Keratinocyte (primary cell): ENCODE measurements at regions not wholly inside any gene's neighbourhood (a gene's known extent, or its start where the extent isn't known, plus 50 kb on each side); places are given as distances from the start of the nearest gene placed in this dataset.

Experiments
- DNase-seq: peaks from one replicate; pipeline ENCODE4 v3.0.0-alpha.2; 2011; ENCODE audit warnings: low read depth, missing footprints, low spot score
- FAIRE-seq: peaks from 2 replicates; lab custom pipeline; 2011; peaks lifted over from hg19 to GRCh38; lab: Jason Lieb, UNC
- H2AFZ ChIP-seq: 2 replicates; pipeline ENCODE4 v1.6.0; 2012; ENCODE audit warnings: low read length, control low read depth, inconsistent platforms; ENCODE audit not compliant: control insufficient read depth
- H3K27ac ChIP-seq: 2 replicates; pipeline ENCODE4 v1.5.1; 2011; ENCODE audit warnings: low read length; ENCODE audit not compliant: control insufficient read depth, insufficient read depth
- H3K27me3 ChIP-seq: 3 replicates; pipeline ENCODE4 v1.6.0; 2011; ENCODE audit warnings: low read length; ENCODE audit not compliant: control insufficient read depth, insufficient read depth; ENCODE audit errors: extremely low read depth
- H3K36me3 ChIP-seq, 2 experiments: 2 replicates in 1 of 2; 3 replicates in 1 of 2; pipeline ENCODE4 v1.5.1; 2011; ENCODE audit warnings: low read length in 2 of 2, mild to moderate bottlenecking in 1 of 2; ENCODE audit not compliant: control insufficient read depth in 2 of 2, insufficient read depth in 2 of 2; ENCODE audit errors: extremely low read depth in 1 of 2
- H3K4me1 ChIP-seq: 3 replicates; pipeline ENCODE4 v1.5.1; 2011; ENCODE audit warnings: low read length; ENCODE audit not compliant: control insufficient read depth, insufficient read depth; ENCODE audit errors: extremely low read depth
- H3K4me2 ChIP-seq: 3 replicates; pipeline ENCODE4 v1.6.0; 2011; ENCODE audit warnings: low read depth, low read length; ENCODE audit not compliant: control insufficient read depth, insufficient read depth; ENCODE audit errors: extremely low read depth
- H3K4me3 ChIP-seq, 3 experiments: fragments of 200-600 bp in 1 of 3; sonication (generic) in 1 of 3; 2 replicates in 2 of 3; 3 replicates in 1 of 3; pipeline ENCODE4 v1.5.1; 2011 to 2016; ENCODE audit warnings: low read length in 3 of 3, mild to moderate bottlenecking in 3 of 3, control low read depth in 2 of 3, inconsistent platforms in 1 of 3, low read depth in 1 of 3, mixed read lengths in 1 of 3, mixed run types in 1 of 3, moderate library complexity in 1 of 3; ENCODE audit not compliant: control insufficient read depth in 2 of 3, insufficient read depth in 2 of 3; ENCODE audit errors: extremely low read depth in 1 of 3
- H3K79me2 ChIP-seq: 2 replicates; pipeline ENCODE4 v1.6.0; 2012; ENCODE audit warnings: low read length; ENCODE audit not compliant: control insufficient read depth, insufficient read depth
- H3K9ac ChIP-seq: 3 replicates; pipeline ENCODE4 v1.6.0; 2011; ENCODE audit warnings: low read length; ENCODE audit not compliant: control insufficient read depth, insufficient read depth; ENCODE audit errors: extremely low read depth
- H3K9me1 ChIP-seq: 3 replicates; pipeline ENCODE4 v1.6.0; 2011; ENCODE audit warnings: low read length; ENCODE audit not compliant: control insufficient read depth, insufficient read depth; ENCODE audit errors: extremely low read depth
- H3K9me3 ChIP-seq: 2 replicates; pipeline ENCODE4 v1.5.1; 2012; ENCODE audit warnings: low read depth, low read length; ENCODE audit not compliant: control insufficient read depth
- H4K20me1 ChIP-seq: 3 replicates; pipeline ENCODE4 v1.6.0; 2011; ENCODE audit warnings: low read length; ENCODE audit not compliant: control insufficient read depth, insufficient read depth; ENCODE audit errors: extremely low read depth
- EZH2 ChIP-seq: IDR thresholded peaks from one replicate; pipeline ENCODE4 v1.6.1; 2012; ENCODE audit warnings: inconsistent platforms, mild to moderate bottlenecking, low read length, moderate library complexity
- dilution Hi-C: fragments of 300-500 bp; cut with MboI; formaldehyde crosslinking; loops from one replicate; pipeline ENCODE4 v1.7.0; 2020; ENCODE audit warnings: low sequenced_read_pairs; ENCODE audit not compliant: extremely low pct_ligation_motif_present
- TF ChIP-seq, protein P1 (sequence below), 3 experiments: IDR thresholded peaks in 1 of 3; conservative IDR thresholded peaks in 1 of 3; optimal IDR thresholded peaks in 1 of 3; 2 replicates in 2 of 3; 3 replicates in 1 of 3; pipeline versions ENCODE3 to v1.5.1; 2011; ENCODE audit warnings: low read length in 3 of 3, mild to moderate bottlenecking in 3 of 3, moderate library complexity in 2 of 3, control low read depth in 1 of 3, inconsistent platforms in 1 of 3; ENCODE audit not compliant: insufficient read depth in 2 of 3; ENCODE audit errors: extremely low read depth in 1 of 3

- no peaks in the 10 kb centered on the region for H3K9me1 ChIP-seq
- no peak for TF ChIP-seq EZH2
- TF ChIP-seq, protein P1, sequence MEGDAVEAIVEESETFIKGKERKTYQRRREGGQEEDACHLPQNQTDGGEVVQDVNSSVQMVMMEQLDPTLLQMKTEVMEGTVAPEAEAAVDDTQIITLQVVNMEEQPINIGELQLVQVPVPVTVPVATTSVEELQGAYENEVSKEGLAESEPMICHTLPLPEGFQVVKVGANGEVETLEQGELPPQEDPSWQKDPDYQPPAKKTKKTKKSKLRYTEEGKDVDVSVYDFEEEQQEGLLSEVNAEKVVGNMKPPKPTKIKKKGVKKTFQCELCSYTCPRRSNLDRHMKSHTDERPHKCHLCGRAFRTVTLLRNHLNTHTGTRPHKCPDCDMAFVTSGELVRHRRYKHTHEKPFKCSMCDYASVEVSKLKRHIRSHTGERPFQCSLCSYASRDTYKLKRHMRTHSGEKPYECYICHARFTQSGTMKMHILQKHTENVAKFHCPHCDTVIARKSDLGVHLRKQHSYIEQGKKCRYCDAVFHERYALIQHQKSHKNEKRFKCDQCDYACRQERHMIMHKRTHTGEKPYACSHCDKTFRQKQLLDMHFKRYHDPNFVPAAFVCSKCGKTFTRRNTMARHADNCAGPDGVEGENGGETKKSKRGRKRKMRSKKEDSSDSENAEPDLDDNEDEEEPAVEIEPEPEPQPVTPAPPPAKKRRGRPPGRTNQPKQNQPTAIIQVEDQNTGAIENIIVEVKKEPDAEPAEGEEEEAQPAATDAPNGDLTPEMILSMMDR (optimal IDR thresholded peaks at IDR 0.05 in 1 of 3, IDR thresholded peaks at IDR 0.05 in 1 of 3, conservative IDR thresholded peaks at IDR 0.05 in 1 of 3; ENCODE audit: extremely low read depth in 1 of 3, insufficient read depth in 2 of 3, low read length in 3 of 3) = no peak
- no peaks in the 10 kb centered on the region for H3K9me3 ChIP-seq
- H3K4me3 ChIP-seq = no peak overlapping the region
- DNase-seq = no peak
- no peak overlapping the region for H2AFZ ChIP-seq
- H4K20me1 ChIP-seq = no peaks in the 10 kb centered on the region
- H3K27ac ChIP-seq = no peak overlapping the region
- no peaks in the 10 kb centered on the region for H3K36me3 ChIP-seq
- H3K79me2 ChIP-seq = no peaks in the 10 kb centered on the region
- no peak overlapping the region for H3K9ac ChIP-seq
- no peak overlapping the region for H3K4me2 ChIP-seq
- dilution Hi-C loops = no loop called here
- H3K27me3 ChIP-seq = no peaks in the 10 kb centered on the region
- H3K4me1 ChIP-seq = no peaks in the 10 kb centered on the region
- no peak for FAIRE-seq
These were observed 131.0 kb upstream of the HAND2 start for GRCh38 chr4:173661001-173661400.

- no peak for FAIRE-seq
- H3K9me1 ChIP-seq = no peaks in the 10 kb centered on the region
- H3K79me2 ChIP-seq = no peaks in the 10 kb centered on the region
- H3K4me1 ChIP-seq = no peaks in the 10 kb centered on the region
- H3K27ac ChIP-seq = no peak overlapping the region
- dilution Hi-C loops = no loop called here
- no peak overlapping the region for H3K9ac ChIP-seq
- TF ChIP-seq, protein P1 (optimal IDR thresholded peaks at IDR 0.05 in 1 of 3, IDR thresholded peaks at IDR 0.05 in 1 of 3, conservative IDR thresholded peaks at IDR 0.05 in 1 of 3; ENCODE audit: extremely low read depth in 1 of 3, insufficient read depth in 2 of 3, low read length in 3 of 3) = no peak
- TF ChIP-seq EZH2 = no peak
- H4K20me1 ChIP-seq = no peaks in the 10 kb centered on the region
- no peak overlapping the region for H3K4me2 ChIP-seq
- H2AFZ ChIP-seq = no peak overlapping the region
- H3K27me3 ChIP-seq = no peaks in the 10 kb centered on the region
- no peaks in the 10 kb centered on the region for H3K9me3 ChIP-seq
- H3K36me3 ChIP-seq = no peaks in the 10 kb centered on the region
- H3K4me3 ChIP-seq = no peak overlapping the region
- no peak for DNase-seq
These were observed 126.9 kb upstream of the HAND2 start for GRCh38 chr4:173656898-173657297.
